ENCODE measurements at regions not wholly inside any gene's neighbourhood (a gene's known extent, or its start where the extent isn't known, plus 50 kb on each side); places are given as distances from the start of the nearest gene placed in this dataset.
A peak's percentile ranks its signal among the peaks of the same experiment; 100 is the strongest.

DNA sequence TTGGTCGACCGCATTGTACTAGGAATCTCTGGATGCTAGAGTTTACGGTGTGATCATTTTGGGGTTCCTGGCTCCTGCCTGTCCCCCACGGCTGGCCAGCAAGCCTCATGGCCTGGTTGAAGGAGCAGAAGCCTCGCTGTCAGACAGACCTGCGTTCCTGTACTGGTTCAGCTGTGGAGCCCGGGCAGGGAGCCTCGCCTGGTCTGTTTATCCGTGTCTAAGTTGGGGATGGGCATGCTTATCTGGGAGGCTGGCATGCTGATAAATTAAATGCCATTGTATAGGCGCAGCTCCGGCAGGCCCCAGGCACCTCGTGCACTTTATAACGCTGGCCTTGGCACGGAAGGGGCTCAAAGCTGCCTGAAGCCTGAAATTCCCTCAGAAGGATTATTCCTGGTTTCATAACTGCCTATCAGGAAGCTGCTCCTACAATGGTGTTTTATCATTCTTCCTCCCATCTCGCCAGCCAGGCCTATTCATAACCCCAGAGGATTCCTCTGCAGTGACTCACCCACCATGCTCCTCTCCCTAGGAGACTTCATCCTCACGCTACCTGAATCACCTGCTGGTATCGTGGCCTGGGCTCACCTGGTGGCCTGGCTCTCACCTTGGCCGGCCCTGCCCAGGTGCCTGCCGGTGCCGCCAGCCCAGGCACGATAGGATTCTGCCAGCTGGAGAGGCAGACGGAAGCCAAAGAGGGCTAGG is 110.9 kb downstream of the ASB7 start:
- H3K36me3 ChIP-seq (ENCODE audit: control insufficient read depth, insufficient read depth, low read length) = no peaks in the 10 kb centered on the region
- H3K27me3 ChIP-seq (ENCODE audit: control insufficient read depth, insufficient read depth, low read length) = peaks cover 4% of the 10 kb centered on the region
- H3K9me3 ChIP-seq (ENCODE audit: control insufficient read depth, low read length) = no peaks in the 10 kb centered on the region
- no peak overlapping the region for H3K9ac ChIP-seq (ENCODE audit: low read length)
- H3K4me3 ChIP-seq (ENCODE audit: low read length) = no peak overlapping the region
- peaks cover 10% of the 10 kb centered on the region for H3K4me1 ChIP-seq (ENCODE audit: control insufficient read depth, insufficient read depth, low read length)

DNA sequence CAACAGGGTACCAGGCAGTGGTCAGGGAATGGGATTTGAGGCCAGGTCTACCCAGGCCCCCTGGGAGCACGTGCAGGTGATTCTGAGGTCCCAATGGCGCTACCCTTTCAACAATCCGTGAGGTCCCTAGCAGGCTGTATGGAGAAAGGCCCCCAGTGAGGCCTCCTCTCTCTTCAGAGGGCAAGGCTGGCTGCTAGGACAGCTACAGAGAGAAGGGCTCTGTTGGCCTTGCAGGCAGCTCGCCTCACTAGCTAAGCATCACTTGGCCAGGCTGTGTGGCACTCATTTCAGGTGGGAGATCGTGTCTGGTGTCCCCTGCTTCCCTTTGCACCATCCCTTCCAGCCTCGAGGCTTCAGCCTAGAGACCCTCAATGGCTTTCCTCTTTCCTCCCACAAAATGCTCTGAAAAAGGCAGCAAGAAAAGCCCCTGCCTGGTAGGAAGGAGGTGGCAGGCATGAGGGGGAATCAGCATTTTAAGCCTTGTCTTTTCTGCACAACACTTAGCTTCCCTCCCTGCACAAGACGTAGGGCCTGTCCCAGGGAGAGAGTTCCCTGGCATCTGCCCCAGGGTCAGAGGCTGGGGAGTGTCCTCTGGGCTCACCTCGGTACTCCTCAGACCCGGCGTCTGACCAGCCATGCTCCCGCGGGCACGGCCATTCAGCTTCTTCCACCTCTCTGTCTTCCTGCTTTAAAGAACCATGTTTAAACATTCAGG is 111.8 kb downstream of the ASB7 start:
- H3K9ac ChIP-seq (ENCODE audit: low read length) = no peak overlapping the region
- no peaks in the 10 kb centered on the region for H3K36me3 ChIP-seq (ENCODE audit: control insufficient read depth, insufficient read depth, low read length)
- H3K4me3 ChIP-seq (ENCODE audit: low read length) = no peak overlapping the region
- peaks cover 4% of the 10 kb centered on the region for H3K27me3 ChIP-seq (ENCODE audit: control insufficient read depth, insufficient read depth, low read length)
- H3K9me3 ChIP-seq (ENCODE audit: control insufficient read depth, low read length) = no peaks in the 10 kb centered on the region
- peaks cover 10% of the 10 kb centered on the region for H3K4me1 ChIP-seq (ENCODE audit: control insufficient read depth, insufficient read depth, low read length)

DNA sequence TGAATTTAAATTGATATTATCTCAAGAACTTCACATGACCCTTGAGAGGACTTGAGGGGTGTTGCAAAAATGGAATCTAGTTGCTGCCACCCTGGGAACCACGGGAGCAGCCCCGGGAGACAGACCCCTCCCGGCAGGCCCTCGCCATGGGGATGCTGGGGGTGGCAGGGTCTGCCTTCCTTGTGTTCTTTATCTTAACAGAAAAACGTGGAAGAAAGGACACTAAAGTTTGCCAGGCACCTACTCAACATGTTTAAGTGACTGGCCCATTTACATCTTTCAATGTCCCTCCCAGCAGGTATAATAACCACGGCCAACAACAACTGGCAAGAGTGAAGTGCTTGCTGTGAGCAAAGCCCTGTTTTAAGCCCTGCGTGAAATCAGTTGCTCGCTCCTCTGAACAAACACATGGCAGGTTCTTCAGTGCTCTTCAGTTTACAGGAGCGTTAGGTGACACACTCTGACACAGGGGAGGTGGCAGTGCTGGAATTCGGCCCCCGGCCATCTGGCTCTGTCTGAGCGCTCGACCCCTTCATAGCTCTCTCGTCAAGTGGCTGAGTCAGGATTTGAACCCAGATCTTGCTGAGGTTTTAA is 112.5 kb downstream of the ASB7 start:
- no peaks in the 10 kb centered on the region for H3K9me3 ChIP-seq (ENCODE audit: control insufficient read depth, low read length)
- no peaks in the 10 kb centered on the region for H3K36me3 ChIP-seq (ENCODE audit: control insufficient read depth, insufficient read depth, low read length)
- no peak overlapping the region for H3K4me3 ChIP-seq (ENCODE audit: low read length)
- peaks cover 4% of the 10 kb centered on the region for H3K27me3 ChIP-seq (ENCODE audit: control insufficient read depth, insufficient read depth, low read length)
- no peak overlapping the region for H3K9ac ChIP-seq (ENCODE audit: low read length)
- peaks cover 10% of the 10 kb centered on the region for H3K4me1 ChIP-seq (ENCODE audit: control insufficient read depth, insufficient read depth, low read length)

DNA sequence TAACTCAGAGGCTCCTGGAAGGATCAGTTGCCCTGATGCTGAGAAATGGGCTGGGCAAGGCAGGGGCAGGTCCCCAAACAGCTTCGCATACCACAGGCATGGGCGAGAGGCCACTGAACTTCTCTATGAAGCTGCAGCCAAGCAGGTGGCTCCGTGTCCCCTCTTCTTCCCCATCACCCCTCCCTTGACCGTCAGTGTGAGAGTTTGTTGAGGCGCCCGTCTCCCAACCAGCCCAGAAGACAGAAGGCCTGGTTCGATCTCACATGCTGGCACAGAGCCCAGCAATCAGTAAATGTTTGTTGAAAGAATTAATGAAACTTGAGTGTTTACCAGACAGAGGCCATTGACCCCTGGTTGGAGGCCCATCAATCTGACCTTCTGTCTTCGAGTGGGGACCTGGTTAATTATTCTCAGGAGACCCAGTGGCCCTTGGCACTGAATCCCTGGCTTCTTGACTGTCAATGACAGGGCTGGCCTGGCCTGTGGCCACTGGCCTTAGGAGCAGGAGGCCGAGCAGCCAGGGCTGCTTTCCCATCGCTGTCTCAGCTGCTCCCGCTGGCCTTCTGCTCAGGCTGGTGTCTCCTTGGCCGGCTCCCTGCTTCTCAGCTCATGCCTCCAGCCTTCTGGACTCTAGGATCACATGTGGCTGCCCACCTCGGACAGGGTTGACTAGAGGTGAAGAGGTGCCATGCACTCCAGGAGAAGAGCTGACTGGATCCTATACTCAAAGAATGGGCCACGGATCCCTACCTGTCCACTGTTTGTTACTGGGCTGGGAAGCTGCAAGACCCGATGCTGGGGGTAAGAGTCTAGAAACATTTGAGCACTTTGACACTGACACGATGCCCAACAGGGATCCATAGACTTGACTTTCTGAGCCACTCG is 113.4 kb downstream of the ASB7 start:
- peaks cover 16% of the 10 kb centered on the region for H3K4me1 ChIP-seq (ENCODE audit: control insufficient read depth, insufficient read depth, low read length)
- no peak overlapping the region for H3K9ac ChIP-seq (ENCODE audit: low read length)
- H3K36me3 ChIP-seq (ENCODE audit: control insufficient read depth, insufficient read depth, low read length) = no peaks in the 10 kb centered on the region
- H3K9me3 ChIP-seq (ENCODE audit: control insufficient read depth, low read length) = no peaks in the 10 kb centered on the region
- peaks cover 8% of the 10 kb centered on the region for H3K27me3 ChIP-seq (ENCODE audit: control insufficient read depth, insufficient read depth, low read length)
- no peak overlapping the region for H3K4me3 ChIP-seq (ENCODE audit: low read length)

DNA sequence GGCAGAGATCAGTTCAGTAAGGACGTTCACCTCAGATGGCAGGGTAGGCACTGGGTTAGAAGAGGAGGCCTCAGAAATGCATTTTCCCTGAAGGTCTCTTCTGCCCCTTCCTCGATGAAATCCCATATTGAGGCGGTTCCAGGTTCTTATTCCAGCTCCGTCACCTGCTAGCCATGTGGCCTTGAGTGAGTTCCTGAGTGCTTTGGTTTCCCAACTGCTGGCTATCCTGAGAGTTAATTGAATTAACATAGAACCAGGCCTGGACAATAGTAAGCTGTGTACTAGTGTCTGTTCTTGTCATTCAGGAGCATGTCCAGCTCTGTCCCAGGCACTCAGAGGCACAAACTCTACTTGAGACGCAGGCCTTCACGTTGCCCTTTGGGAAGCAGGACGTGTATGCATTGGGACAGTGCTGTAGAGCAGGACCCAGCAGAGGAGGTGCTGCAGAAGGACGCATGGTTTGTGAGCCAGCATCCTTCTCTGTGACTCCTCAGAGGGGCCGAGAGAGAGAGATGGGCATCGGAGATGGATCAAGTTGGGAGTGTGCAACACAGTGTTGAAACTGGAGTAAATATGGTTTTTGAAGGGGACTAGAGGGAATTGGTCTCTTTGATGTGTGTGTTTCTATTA is 114.2 kb downstream of the ASB7 start:
- Histone ChIP-seq H3K36me3 (ENCODE audit: control insufficient read depth, insufficient read depth, low read length) (no peaks in the 10 kb centered on the region), H3K27me3 (ENCODE audit: control insufficient read depth, insufficient read depth, low read length) (peaks cover 8% of the 10 kb centered on the region), H3K9ac (ENCODE audit: low read length) (no peak overlapping the region), H3K4me1 (ENCODE audit: control insufficient read depth, insufficient read depth, low read length) (peaks cover 23% of the 10 kb centered on the region), H3K4me3 (ENCODE audit: low read length) (no peak overlapping the region), H3K9me3 (ENCODE audit: control insufficient read depth, low read length) (no peaks in the 10 kb centered on the region)

DNA sequence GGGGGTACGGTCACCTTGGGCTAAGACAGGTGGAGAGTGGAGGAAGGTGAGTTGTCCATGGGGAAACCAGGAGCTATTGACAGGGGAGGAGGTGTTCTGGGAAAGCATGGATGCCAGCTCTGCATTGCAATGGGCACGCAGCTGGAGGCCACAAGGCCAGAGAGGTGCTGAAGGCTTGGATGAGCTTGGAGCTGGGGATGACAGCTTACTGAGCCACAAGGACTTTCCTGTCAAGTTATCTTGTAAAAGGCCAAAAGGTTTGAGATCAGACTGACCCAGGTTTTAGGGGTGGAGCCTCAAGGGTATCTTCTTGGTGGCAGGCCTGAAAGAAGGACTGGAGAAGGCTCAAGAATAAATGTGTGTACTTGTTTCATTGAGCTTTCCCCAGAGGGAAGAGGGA is 115.2 kb downstream of the ASB7 start:
- Histone ChIP-seq H3K36me3 (ENCODE audit: control insufficient read depth, insufficient read depth, low read length) (no peaks in the 10 kb centered on the region), H3K4me3 (ENCODE audit: low read length) (no peak overlapping the region), H3K4me1 (ENCODE audit: control insufficient read depth, insufficient read depth, low read length) (peaks cover 33% of the 10 kb centered on the region), H3K27me3 (ENCODE audit: control insufficient read depth, insufficient read depth, low read length) (peaks cover 8% of the 10 kb centered on the region), H3K9ac (ENCODE audit: low read length) (no peak overlapping the region), H3K9me3 (ENCODE audit: control insufficient read depth, low read length) (no peaks in the 10 kb centered on the region)

DNA sequence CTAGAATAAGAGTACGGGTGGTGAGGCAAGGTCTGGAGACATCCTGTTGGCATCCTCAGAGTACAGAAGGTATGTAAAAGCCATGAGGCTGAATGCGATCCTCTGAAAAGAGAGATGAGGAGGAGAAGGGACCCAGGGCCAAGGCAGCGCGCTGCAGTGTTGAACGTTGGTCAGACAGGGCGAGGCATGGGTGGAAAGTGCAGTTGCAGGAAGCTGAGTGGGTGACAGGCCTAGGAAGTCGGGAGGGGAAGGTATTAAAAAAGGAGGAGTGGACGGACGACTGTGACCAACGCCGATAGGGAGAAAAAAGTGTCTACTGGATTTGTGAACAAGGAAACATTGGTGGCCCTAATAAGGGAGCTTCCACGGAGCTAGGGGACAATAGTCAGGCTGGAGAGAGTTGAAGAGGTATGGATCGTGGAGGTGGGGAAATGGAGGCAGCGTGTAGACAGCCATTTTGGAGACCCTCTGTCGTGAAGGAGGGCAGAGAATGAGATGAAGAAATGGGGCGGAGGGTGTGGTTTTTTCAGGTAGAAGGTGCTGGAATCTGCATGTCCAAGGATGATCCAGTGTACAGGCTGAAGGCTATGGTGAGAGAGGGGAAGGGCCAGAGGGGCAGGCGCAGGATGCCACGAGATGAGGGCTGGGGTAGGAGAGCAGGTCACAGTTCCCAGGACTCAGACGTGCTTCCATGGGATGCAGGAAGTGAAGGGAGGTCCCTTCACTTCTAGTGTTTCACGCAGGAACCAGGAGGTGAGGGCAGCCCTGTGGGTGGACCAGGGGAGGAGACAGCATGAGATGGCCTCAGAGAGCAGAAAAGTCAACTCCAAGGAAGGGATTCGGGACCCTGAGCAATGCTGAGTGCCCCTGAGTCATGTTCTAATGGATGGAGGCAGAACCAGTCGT is 115.9 kb downstream of the ASB7 start:
- Histone ChIP-seq H3K27me3 (ENCODE audit: control insufficient read depth, insufficient read depth, low read length) (peaks cover 8% of the 10 kb centered on the region), H3K4me3 (ENCODE audit: low read length) (no peak overlapping the region), H3K36me3 (ENCODE audit: control insufficient read depth, insufficient read depth, low read length) (no peaks in the 10 kb centered on the region), H3K9me3 (ENCODE audit: control insufficient read depth, low read length) (no peaks in the 10 kb centered on the region), H3K4me1 (ENCODE audit: control insufficient read depth, insufficient read depth, low read length) (peaks cover 29% of the 10 kb centered on the region), H3K9ac (ENCODE audit: low read length) (no peak overlapping the region)

DNA sequence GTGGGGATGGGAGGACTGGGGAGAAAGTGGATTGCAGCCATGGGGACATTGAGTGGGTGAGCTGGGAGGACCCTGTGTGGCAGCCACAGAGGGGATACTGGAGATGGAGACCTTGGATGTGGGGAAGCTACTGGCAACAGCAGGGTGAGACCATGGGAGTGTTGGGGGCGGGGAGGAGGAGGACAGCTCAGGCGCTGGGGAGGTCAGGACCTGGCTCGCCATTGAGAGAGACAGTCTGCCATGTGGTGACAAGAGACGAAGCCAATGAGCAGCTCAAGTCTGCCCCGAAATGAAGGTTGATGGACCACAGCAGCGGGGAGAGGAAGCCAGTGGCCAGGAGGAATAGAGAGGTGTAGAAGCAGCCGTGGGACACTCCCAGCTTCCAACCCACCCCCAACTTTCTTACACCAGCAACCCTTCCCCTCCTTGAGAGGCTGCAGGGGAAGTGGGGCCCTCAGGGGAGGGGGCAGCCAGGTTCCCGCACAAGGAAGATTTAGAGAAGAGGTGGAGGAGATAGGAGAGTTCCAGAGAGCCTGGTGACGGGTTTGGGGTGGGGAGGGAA is 118.1 kb downstream of the ASB7 start:
- Histone ChIP-seq H3K9ac (ENCODE audit: low read length) (peak overlapping the region; percentile 29), H3K4me3 (ENCODE audit: low read length) (no peak overlapping the region), H3K4me1 (ENCODE audit: control insufficient read depth, insufficient read depth, low read length) (peaks cover 24% of the 10 kb centered on the region), H3K36me3 (ENCODE audit: control insufficient read depth, insufficient read depth, low read length) (no peaks in the 10 kb centered on the region), H3K9me3 (ENCODE audit: control insufficient read depth, low read length) (no peaks in the 10 kb centered on the region), H3K27me3 (ENCODE audit: control insufficient read depth, insufficient read depth, low read length) (peaks cover 4% of the 10 kb centered on the region)

DNA sequence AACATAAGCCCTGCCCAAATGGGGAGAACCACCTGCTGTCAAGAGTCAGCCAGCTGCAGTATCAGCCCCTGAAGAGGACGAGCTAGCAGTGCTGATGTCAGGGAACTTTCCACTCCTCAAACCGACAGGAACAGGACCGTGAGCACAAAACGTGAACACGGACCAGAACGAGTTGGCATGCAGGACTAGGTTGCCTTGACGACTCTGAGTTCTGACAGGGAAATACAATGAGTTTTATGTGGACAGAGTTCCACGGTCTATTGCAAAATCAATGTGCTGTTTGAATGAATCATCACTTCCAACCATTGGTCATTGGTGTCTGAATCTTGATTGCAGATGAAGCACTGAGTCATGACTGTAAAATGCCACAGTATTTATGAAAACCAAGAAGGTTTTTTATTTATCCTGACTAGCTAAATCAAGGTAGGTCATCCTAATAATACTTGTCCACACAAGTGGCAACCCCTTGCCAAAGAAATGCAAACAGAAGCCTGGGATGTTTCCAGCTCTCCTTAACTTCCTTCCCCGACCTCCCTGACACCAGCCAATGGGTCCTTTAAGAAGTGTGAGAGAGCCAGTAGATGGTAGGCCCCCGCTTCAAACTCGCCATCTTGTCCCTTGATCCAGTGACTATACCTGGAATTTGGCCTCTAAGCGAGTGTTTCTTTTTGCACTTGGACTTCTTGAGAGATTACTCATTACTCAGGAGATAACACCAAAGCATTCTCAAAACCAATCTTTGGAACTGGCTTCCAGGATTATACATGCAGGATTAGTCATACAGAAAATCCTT is 119.6 kb downstream of the ASB7 start:
- Histone ChIP-seq H3K9me3 (ENCODE audit: control insufficient read depth, low read length) (no peaks in the 10 kb centered on the region), H3K27me3 (ENCODE audit: control insufficient read depth, insufficient read depth, low read length) (peaks cover 4% of the 10 kb centered on the region), H3K4me1 (ENCODE audit: control insufficient read depth, insufficient read depth, low read length) (peaks cover 24% of the 10 kb centered on the region), H3K4me3 (ENCODE audit: low read length) (no peak overlapping the region), H3K36me3 (ENCODE audit: control insufficient read depth, insufficient read depth, low read length) (no peaks in the 10 kb centered on the region), H3K9ac (ENCODE audit: low read length) (no peak overlapping the region)

DNA sequence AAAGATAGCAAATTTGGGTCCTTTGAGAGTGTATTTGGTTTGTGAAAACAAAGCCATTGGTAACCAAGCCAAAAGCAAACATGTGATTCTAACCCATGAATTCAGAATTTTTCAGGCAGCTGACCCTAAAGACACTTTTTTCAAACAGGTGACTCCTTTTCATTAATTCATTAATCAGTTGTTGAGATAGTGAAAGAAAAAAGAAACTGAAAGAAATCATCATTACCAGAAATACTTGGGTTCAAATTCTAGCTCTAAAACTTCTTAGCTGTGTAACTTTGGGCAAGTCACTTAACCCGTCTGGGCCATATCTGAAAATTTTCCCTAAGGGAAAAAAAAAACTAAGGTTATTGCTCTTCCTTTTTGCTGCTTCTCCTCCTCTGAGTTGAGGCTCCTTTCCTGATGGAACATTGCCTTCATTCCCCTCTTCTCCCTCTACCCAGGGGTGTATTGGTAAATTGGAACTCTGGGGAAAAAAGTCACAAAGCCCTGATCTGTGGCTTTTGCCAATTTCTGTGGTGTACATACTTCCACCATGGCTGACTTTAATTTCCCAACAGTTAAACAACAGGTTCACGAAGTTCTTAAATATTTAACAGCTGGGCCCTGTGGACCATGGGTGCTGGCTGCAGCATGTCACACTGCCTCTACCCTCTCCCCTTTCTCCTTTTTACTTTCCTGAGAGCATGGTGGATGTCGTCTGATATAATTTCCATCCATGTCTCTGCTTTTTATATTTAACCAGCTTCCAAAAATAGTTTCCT is 120.3 kb downstream of the ASB7 start:
- H3K4me3 ChIP-seq (ENCODE audit: low read length) = no peak overlapping the region
- H3K27me3 ChIP-seq (ENCODE audit: control insufficient read depth, insufficient read depth, low read length) = peaks cover 4% of the 10 kb centered on the region
- H3K9ac ChIP-seq (ENCODE audit: low read length) = no peak overlapping the region
- H3K9me3 ChIP-seq (ENCODE audit: control insufficient read depth, low read length) = no peaks in the 10 kb centered on the region
- H3K4me1 ChIP-seq (ENCODE audit: control insufficient read depth, insufficient read depth, low read length) = peaks cover 24% of the 10 kb centered on the region
- H3K36me3 ChIP-seq (ENCODE audit: control insufficient read depth, insufficient read depth, low read length) = no peaks in the 10 kb centered on the region

Measured in mucosa of stomach (tissue), 1 donor.